Umbilical cord (tissue), 1 donor: ENCODE measurements at regions not wholly inside any gene's neighbourhood (a gene's known extent, or its start where the extent isn't known, plus 50 kb on each side); places are given as distances from the start of the nearest gene placed in this dataset.

Source experiments
- DNase-seq: peaks from one replicate; pipeline ENCODE4 v3.0.0-alpha.2; 2015; ENCODE audit warnings: low spot score

- no peak for DNase-seq
These were observed 840.1 kb downstream of the TUSC7 start for GRCh38 chr3:117549716-117550115.

GRCh38 chr3:117550766-117551165, 841.2 kb downstream of the TUSC7 start:
- DNase-seq = no peak

- no peak for DNase-seq
These were observed 843.9 kb downstream of the TUSC7 start for GRCh38 chr3:117553461-117553860.

- DNase-seq = no peak
These were observed 847.2 kb downstream of the TUSC7 start for GRCh38 chr3:117556646-117557407.

GRCh38 chr3:117557464-117558090, 848.0 kb downstream of the TUSC7 start:
- DNase-seq = no peak

GRCh38 chr3:117558681-117559080, 849.1 kb downstream of the TUSC7 start:
- DNase-seq = no peak

- DNase-seq = no peak
These were observed 852.4 kb downstream of the TUSC7 start for GRCh38 chr3:117562000-117562399.

- DNase-seq = no peak
These were observed 853.5 kb downstream of the TUSC7 start for GRCh38 chr3:117563063-117563462.

GRCh38 chr3:117565777-117566176, 856.2 kb downstream of the TUSC7 start:
- DNase-seq = no peak

- DNase-seq = no peak
These were observed 857.3 kb downstream of the TUSC7 start for GRCh38 chr3:117566926-117567325.

- DNase-seq = no peak
These were observed 857.8 kb downstream of the TUSC7 start for GRCh38 chr3:117567382-117567781.

GRCh38 chr3:117567906-117568305, 858.3 kb downstream of the TUSC7 start:
- no peak for DNase-seq

GRCh38 chr3:117572786-117573185, 863.2 kb downstream of the TUSC7 start:
- peak; percentile 38 for DNase-seq

- no peak for DNase-seq
These were observed 871.2 kb downstream of the TUSC7 start for GRCh38 chr3:117580806-117581205.

- DNase-seq = no peak
These were observed 876.6 kb downstream of the TUSC7 start for GRCh38 chr3:117586161-117586560.

- DNase-seq = no peak
These were observed 877.8 kb downstream of the TUSC7 start for GRCh38 chr3:117587416-117587815.

- DNase-seq = no peak
These were observed 879.9 kb downstream of the TUSC7 start for GRCh38 chr3:117589454-117589853.

GRCh38 chr3:117595615-117596014, 886.0 kb downstream of the TUSC7 start:
- DNase-seq = no peak

- no peak for DNase-seq
These were observed 886.9 kb downstream of the TUSC7 start for GRCh38 chr3:117596503-117596902.

GRCh38 chr3:117597865-117598264, 888.3 kb downstream of the TUSC7 start:
- peak; percentile 14 for DNase-seq

GRCh38 chr3:117600112-117600511, 890.5 kb downstream of the TUSC7 start:
- DNase-seq = no peak

- DNase-seq = no peak
These were observed 891.1 kb downstream of the TUSC7 start for GRCh38 chr3:117600666-117601065.

GRCh38 chr3:117602058-117602644, 892.6 kb downstream of the TUSC7 start:
- no peak for DNase-seq
